GM12891 (cell line): ENCODE measurements at regions not wholly inside any gene's neighbourhood (a gene's known extent, or its start where the extent isn't known, plus 50 kb on each side); places are given as distances from the start of the nearest gene placed in this dataset.

Experiments used
- PAX5 ChIP-seq: IDR thresholded peaks from 2 replicates; pipeline ENCODE4 v1.6.1; 2011; ENCODE audit warnings: low read length, moderate library complexity, mild to moderate bottlenecking; ENCODE audit not compliant: insufficient read depth, severe bottlenecking
- POLR2A ChIP-seq: IDR thresholded peaks from 2 replicates; pipeline ENCODE4 v1.6.1; 2011; ENCODE audit warnings: low read depth, low read length, control low read depth
- POLR2AphosphoS5 ChIP-seq: IDR thresholded peaks from 2 replicates; pipeline ENCODE4 v1.6.1; 2011; ENCODE audit warnings: low read depth, low read length, control low read depth
- TAF1 ChIP-seq: IDR thresholded peaks from 2 replicates; pipeline ENCODE4 v1.6.1; 2011; ENCODE audit warnings: low read depth, low read length, control low read depth

GRCh38 chr16:60852635-60853034 is 1183.6 kb downstream of the CDH8 start:
- no peak for TF ChIP-seq POLR2A
- no peak for TF ChIP-seq POLR2AphosphoS5
- no peak for TF ChIP-seq TAF1
- no peak for TF ChIP-seq PAX5
